Mucosa of rectum (tissue), 2 donors: ENCODE measurements at regions not wholly inside any gene's neighbourhood (a gene's known extent, or its start where the extent isn't known, plus 50 kb on each side); places are given as distances from the start of the nearest gene placed in this dataset.

Source experiments
- H3K27ac ChIP-seq, 2 donors: one replicate each; pipeline ENCODE4 v1.7.0; 2013; ENCODE audit warnings: inconsistent platforms in 2 of 2, low read depth in 2 of 2, low read length in 2 of 2
- H3K27me3 ChIP-seq, 2 donors: one replicate each; pipeline ENCODE4 v1.7.0; 2013; ENCODE audit warnings: low read length in 2 of 2; ENCODE audit not compliant: control insufficient read depth in 2 of 2, insufficient read depth in 2 of 2
- H3K36me3 ChIP-seq, 2 donors: one replicate each; pipeline ENCODE4 v1.7.0; 2013; ENCODE audit warnings: low read length in 2 of 2; ENCODE audit not compliant: control insufficient read depth in 2 of 2, insufficient read depth in 2 of 2
- H3K4me1 ChIP-seq, 2 donors: one replicate each; pipeline ENCODE4 v1.7.0; 2013; ENCODE audit warnings: low read length in 2 of 2, mild to moderate bottlenecking in 1 of 2; ENCODE audit not compliant: control insufficient read depth in 2 of 2, insufficient read depth in 2 of 2
- H3K4me3 ChIP-seq, 2 donors: one replicate each; pipeline ENCODE4 v1.7.0; 2013; ENCODE audit warnings: low read length in 2 of 2
- H3K9ac ChIP-seq, 2 donors: one replicate each; pipeline ENCODE4 v1.7.0; 2013; ENCODE audit warnings: low read length in 2 of 2, low read depth in 1 of 2, mild to moderate bottlenecking in 1 of 2
- H3K9me3 ChIP-seq, 2 donors: one replicate each; pipeline ENCODE4 v1.7.0; 2013; ENCODE audit warnings: low read length in 2 of 2; ENCODE audit not compliant: control insufficient read depth in 2 of 2
- donor health status: healthy.
- donor health status: Normal muscosa, but diverticular disease.

- Histone ChIP-seq H3K36me3 (no peaks in the 10 kb centered on the region), H3K4me1 (no peaks in the 10 kb centered on the region), H3K27me3 (no peaks in the 10 kb centered on the region)
These were observed 208.9 kb upstream of the HDAC4 start for GRCh38 chr2:239609607-239610310.

GRCh38 chr2:239609162-239609561 lies 208.3 kb upstream of the HDAC4 start:
- Histone ChIP-seq H3K36me3 (no peaks in the 10 kb centered on the region), H3K27me3 (no peaks in the 10 kb centered on the region), H3K9ac (no peak overlapping the region), H3K4me3 (no peak overlapping the region), H3K4me1 (no peaks in the 10 kb centered on the region), H3K27ac (no peak overlapping the region), H3K9me3 (no peaks in the 10 kb centered on the region)

More at GRCh38 chr2:239609607-239610310, 208.9 kb upstream of the HDAC4 start:
- Histone ChIP-seq H3K9ac (no peak overlapping the region), H3K4me3 (no peak overlapping the region), H3K27ac (no peak overlapping the region), H3K9me3 (no peaks in the 10 kb centered on the region)

- Histone ChIP-seq H3K4me1 (no peaks in the 10 kb centered on the region), H3K27me3 (peaks cover 0 to 2% of the 10 kb centered on the region in 2 donors), H3K4me3 (no peak overlapping the region), H3K36me3 (no peaks in the 10 kb centered on the region), H3K9ac (no peak overlapping the region), H3K27ac (no peak overlapping the region), H3K9me3 (no peaks in the 10 kb centered on the region)
These were observed 207.9 kb upstream of the HDAC4 start for GRCh38 chr2:239608723-239609122.

GRCh38 chr2:239608260-239608659 lies 207.4 kb upstream of the HDAC4 start:
- Histone ChIP-seq H3K9me3 (no peaks in the 10 kb centered on the region), H3K27me3 (peaks cover 0 to 4% of the 10 kb centered on the region in 2 donors), H3K4me3 (no peak overlapping the region), H3K27ac (no peak overlapping the region), H3K9ac (no peak overlapping the region), H3K36me3 (no peaks in the 10 kb centered on the region), H3K4me1 (no peaks in the 10 kb centered on the region)

- no peak overlapping the region for H3K27ac ChIP-seq
- H3K9me3 ChIP-seq = no peaks in the 10 kb centered on the region
- no peaks in the 10 kb centered on the region for H3K4me1 ChIP-seq
- H3K27me3 ChIP-seq = peaks cover 0 to 4% of the 10 kb centered on the region in 2 donors
- no peak overlapping the region for H3K9ac ChIP-seq
- H3K4me3 ChIP-seq = no peak overlapping the region
- H3K36me3 ChIP-seq = no peaks in the 10 kb centered on the region
These were observed 206.8 kb upstream of the HDAC4 start for GRCh38 chr2:239607517-239608191.

GRCh38 chr2:239606741-239607516 lies 206.1 kb upstream of the HDAC4 start:
- no peaks in the 10 kb centered on the region for H3K9me3 ChIP-seq
- no peak overlapping the region for H3K9ac ChIP-seq
- no peak overlapping the region for H3K4me3 ChIP-seq
- H3K4me1 ChIP-seq = no peaks in the 10 kb centered on the region
- H3K27ac ChIP-seq = no peak overlapping the region
- H3K27me3 ChIP-seq = peaks cover 0 to 4% of the 10 kb centered on the region in 2 donors
- H3K36me3 ChIP-seq = no peaks in the 10 kb centered on the region

GRCh38 chr2:239605976-239606375 lies 205.2 kb upstream of the HDAC4 start:
- no peaks in the 10 kb centered on the region for H3K4me1 ChIP-seq
- no peaks in the 10 kb centered on the region for H3K36me3 ChIP-seq
- H3K9ac ChIP-seq = no peak overlapping the region
- H3K27me3 ChIP-seq = peaks cover 0 to 4% of the 10 kb centered on the region in 2 donors
- H3K9me3 ChIP-seq = no peaks in the 10 kb centered on the region
- no peak overlapping the region for H3K4me3 ChIP-seq
- no peak overlapping the region for H3K27ac ChIP-seq

- H3K27me3 ChIP-seq = peaks cover 0 to 4% of the 10 kb centered on the region in 2 donors
- no peaks in the 10 kb centered on the region for H3K9me3 ChIP-seq
- no peak overlapping the region for H3K27ac ChIP-seq
- H3K36me3 ChIP-seq = no peaks in the 10 kb centered on the region
- no peak overlapping the region for H3K9ac ChIP-seq
- no peak overlapping the region for H3K4me3 ChIP-seq
- no peaks in the 10 kb centered on the region for H3K4me1 ChIP-seq
These were observed 204.6 kb upstream of the HDAC4 start for GRCh38 chr2:239605409-239605808.

GRCh38 chr2:239604861-239605260 lies 204.0 kb upstream of the HDAC4 start:
- Histone ChIP-seq H3K4me1 (no peaks in the 10 kb centered on the region), H3K27ac (no peak overlapping the region), H3K27me3 (peaks cover 0 to 4% of the 10 kb centered on the region in 2 donors), H3K36me3 (no peaks in the 10 kb centered on the region), H3K9me3 (no peaks in the 10 kb centered on the region), H3K9ac (no peak overlapping the region), H3K4me3 (no peak overlapping the region)
